ENCODE measurements at regions not wholly inside any gene's neighbourhood (a gene's known extent, or its start where the extent isn't known, plus 50 kb on each side); places are given as distances from the start of the nearest gene placed in this dataset.
A peak's percentile ranks its signal among the peaks of the same experiment; 100 is the strongest.

DNA sequence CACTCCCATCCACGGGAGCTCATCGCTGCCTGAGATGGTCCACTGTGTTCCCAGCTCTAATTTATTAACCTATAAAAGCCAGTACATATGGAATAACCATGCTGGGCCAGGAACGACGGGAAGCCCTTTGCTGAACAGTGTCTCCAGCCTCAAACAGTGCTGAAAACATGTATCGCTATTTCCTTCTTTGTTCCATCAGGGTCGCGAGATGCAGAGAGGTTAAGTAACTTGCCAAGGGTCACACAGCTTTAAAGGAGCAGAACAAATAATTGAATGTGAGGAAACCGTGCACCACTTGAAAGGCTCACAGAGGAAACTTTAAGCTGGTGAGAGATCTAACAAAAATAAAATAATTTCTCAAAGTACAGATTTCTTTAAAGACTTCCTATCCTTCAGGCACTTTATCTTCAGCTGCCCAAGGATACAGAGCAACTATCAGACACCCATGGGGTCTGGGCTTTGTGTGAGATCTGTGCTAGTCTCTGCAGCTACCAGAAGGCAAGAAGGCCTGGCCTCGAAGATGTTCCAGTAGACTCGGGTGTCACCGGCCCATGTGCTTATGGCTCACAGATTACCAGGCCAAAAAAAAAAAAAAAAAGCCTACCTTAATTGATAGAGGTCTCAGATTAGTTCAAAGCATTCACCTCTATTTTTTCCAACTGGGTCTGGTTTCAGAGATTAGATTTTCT is 207.8 kb upstream of the FOXF1 start:
- no peak for TF ChIP-seq JUND (IDR thresholded peaks at IDR 0.05; ENCODE audit: low read depth)
- in situ Hi-C loops (cut with HindIII; ENCODE audit: low pct_unique_long_range_greater_than_20kb, low sequenced_read_pairs) = no loop called here
- no peak for DNase-seq (ENCODE audit: low read depth in 1 of 2, low spot score in 1 of 2)

DNA sequence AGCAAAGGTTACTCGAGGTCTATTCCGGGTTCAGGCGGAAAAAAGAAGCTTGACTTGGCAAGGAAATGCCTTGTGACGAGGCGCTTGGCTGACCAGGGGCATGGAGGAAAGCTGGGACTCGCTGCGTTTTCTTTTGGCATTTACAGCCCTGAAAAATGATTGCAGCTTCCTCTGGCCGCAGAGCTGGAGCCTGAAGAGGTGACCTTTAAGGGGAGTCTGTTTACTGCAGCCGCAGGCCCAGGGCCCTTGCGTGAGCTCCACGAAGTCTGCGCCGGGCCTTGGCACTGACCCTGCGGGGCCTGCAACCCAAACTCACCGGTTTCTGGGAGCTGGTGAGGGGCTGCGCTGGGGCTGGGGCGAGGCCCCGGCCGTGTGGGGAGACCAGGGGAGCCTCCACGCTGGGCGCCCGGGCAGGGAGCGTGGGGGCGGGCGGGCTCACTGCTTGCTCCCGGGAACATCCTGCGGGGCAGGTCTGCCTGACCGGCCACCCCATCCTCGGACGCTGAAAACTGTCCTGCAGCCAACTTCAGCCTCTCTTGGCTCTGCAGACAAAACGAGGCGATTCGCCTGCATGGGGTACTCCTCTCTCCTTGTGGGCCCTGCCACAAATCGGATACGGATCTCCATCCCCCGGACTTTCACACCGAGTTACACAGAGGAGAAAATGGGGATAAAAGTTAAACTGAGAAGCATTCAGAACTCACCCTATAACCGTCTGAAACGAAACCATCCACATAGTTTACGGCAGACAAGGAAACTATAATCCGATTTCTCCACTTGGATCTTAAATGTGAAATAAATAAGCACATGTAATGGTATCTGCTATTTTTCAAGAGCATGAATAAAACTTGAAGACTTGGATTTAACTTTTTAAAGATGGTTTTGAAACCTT is 206.3 kb upstream of the FOXF1 start:
- TF ChIP-seq JUND (IDR thresholded peaks at IDR 0.05; ENCODE audit: low read depth) = no peak
- no peak for DNase-seq (ENCODE audit: low read depth in 1 of 2, low spot score in 1 of 2)
- in situ Hi-C loops (cut with HindIII; ENCODE audit: low pct_unique_long_range_greater_than_20kb, low sequenced_read_pairs) = no loop called here

DNA sequence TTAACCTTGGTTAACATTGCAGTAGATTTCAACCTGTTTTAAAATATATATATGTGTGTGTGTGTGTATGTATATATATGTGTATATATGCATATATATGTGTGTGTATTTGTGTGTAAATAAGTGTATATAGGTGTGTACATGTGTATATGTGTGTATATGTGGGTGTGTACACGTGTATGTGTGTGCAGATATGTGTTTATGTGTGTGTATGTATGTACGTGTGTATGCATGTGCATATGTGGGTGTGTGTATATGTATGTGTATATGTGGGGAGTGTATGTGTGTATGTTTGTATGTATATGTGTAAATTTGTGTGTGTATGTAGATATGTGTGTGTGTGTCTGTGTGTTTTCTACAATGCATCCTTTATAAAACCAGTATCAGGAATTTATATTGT is 205.5 kb upstream of the FOXF1 start:
- in situ Hi-C loops (cut with HindIII; ENCODE audit: low pct_unique_long_range_greater_than_20kb, low sequenced_read_pairs) = no loop called here
- no peak for TF ChIP-seq JUND (IDR thresholded peaks at IDR 0.05; ENCODE audit: low read depth)
- DNase-seq (ENCODE audit: low read depth in 1 of 2, low spot score in 1 of 2) = no peak

DNA sequence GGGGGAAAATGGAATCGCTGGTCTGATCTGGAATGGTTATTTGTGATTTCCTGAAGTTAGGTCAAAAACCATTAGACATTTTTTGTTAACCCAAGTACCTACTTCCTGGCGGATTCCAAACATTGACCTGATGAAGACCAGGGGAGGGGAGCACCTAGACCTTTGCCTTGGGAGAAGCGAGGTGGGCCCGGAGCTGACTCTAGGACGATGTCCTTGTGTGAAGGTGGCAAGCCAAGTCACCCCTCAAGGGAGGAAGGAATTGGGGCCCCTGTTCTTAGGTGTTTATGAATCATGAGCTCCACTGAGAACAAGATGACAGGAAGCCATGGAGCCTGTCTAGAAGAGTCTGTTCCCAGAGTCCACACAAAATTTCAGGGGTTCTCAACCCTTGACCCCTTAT is 204.9 kb upstream of the FOXF1 start:
- no peak for DNase-seq (ENCODE audit: low read depth in 1 of 2, low spot score in 1 of 2)
- in situ Hi-C loops (cut with HindIII; ENCODE audit: low pct_unique_long_range_greater_than_20kb, low sequenced_read_pairs) = no loop called here
- no peak for TF ChIP-seq JUND (IDR thresholded peaks at IDR 0.05; ENCODE audit: low read depth)

DNA sequence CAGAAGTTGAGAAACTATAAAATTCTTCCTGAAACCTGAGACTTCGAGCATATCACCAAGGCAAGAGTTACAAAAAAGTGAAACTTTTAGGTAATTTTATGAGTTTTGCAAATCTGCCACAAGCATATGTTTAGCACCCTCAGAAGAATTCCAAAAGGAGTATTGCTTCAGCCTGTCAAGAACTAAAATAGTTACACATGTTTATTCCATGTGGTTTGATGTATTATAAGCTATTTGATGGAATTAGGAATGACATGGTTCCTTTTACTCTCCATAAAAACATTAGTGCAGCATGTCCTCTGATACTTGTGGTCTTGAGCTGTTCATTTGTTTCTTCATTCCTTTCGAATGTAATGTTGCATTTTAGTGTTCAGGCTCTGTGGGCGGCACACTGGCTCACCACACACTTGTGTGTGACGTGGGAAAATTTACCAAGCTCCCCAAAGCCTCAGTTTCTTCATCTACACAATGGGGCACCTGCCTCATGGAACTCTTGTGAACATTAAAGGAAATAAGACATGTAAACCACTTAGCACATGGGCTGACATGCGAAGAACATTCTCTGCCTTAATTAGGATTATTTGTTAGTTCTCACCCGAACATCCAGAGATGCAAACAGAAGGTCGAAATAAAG is 204.2 kb upstream of the FOXF1 start:
- no peak for DNase-seq (ENCODE audit: low read depth in 1 of 2, low spot score in 1 of 2)
- TF ChIP-seq JUND (IDR thresholded peaks at IDR 0.05; ENCODE audit: low read depth) = no peak
- in situ Hi-C loops (cut with HindIII; ENCODE audit: low pct_unique_long_range_greater_than_20kb, low sequenced_read_pairs) = no loop called here

GRCh38 chr16:86306811-86307513 is 203.4 kb upstream of the FOXF1 start:
- in situ Hi-C loops (cut with HindIII; ENCODE audit: low pct_unique_long_range_greater_than_20kb, low sequenced_read_pairs) = no loop called here
- DNase-seq (ENCODE audit: low read depth in 1 of 2, low spot score in 1 of 2) = no peak
- TF ChIP-seq JUND (IDR thresholded peaks at IDR 0.05; ENCODE audit: low read depth) = no peak

DNA sequence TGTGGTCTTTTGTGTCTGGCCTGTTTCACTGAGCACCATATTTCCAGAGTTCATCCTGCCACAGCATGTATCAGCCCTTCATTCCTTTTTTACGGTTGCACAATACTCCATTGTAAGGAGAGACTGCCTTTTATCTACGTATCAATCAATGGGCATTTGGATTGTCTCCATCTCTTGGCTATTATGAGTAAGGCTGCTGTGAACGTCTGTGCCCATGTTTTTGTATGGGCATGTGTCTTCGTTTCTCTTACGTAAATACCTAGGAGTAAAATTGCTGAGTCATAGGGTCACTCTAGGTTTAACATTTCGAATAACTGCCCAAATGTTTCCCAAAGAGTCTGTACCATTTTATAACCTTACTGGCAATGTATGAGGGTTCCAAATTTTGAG is 202.8 kb upstream of the FOXF1 start:
- DNase-seq (ENCODE audit: low read depth in 1 of 2, low spot score in 1 of 2) = peak in 1 of 2 experiments; percentile 74
- in situ Hi-C loops (cut with HindIII; ENCODE audit: low pct_unique_long_range_greater_than_20kb, low sequenced_read_pairs) = no loop called here

DNA sequence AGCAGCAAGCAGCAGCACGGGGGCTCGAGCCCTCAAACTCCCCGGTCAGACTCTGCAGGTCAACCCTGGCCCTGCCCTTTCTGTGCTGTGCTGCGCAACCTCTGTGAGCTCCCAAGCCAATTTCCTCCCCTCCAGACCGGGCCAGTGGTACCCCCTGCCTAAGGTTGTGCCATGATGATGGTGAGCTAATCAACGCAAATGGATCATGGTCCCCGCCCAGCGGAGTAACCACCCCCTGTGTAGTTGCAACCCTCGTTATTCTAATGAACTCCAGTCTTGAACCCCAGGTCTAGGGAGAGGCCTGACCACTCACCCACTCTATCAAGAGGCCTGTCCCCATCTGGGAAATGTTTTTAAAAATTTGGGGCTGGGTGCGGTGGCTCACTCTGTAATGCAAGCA is 201.8 kb upstream of the FOXF1 start:
- no peak for DNase-seq (ENCODE audit: low read depth in 1 of 2, low spot score in 1 of 2)
- in situ Hi-C loops (cut with HindIII; ENCODE audit: low pct_unique_long_range_greater_than_20kb, low sequenced_read_pairs) = no loop called here
- no peak for TF ChIP-seq JUND (IDR thresholded peaks at IDR 0.05; ENCODE audit: low read depth)

More for the DNA sequence above, 202.8 kb upstream of the FOXF1 start:
- TF ChIP-seq JUND (IDR thresholded peaks at IDR 0.05; ENCODE audit: low read depth) = no peak

GRCh38 chr16:86313631-86314030 is 196.7 kb upstream of the FOXF1 start:
- no peak for TF ChIP-seq JUND (IDR thresholded peaks at IDR 0.05; ENCODE audit: low read depth)
- in situ Hi-C loops (cut with HindIII; ENCODE audit: low pct_unique_long_range_greater_than_20kb, low sequenced_read_pairs) = no loop called here

GRCh38 chr16:86314402-86315025 is 195.8 kb upstream of the FOXF1 start:
- TF ChIP-seq JUND (IDR thresholded peaks at IDR 0.05; ENCODE audit: low read depth) = no peak
- in situ Hi-C loops (cut with HindIII; ENCODE audit: low pct_unique_long_range_greater_than_20kb, low sequenced_read_pairs) = no loop called here
- no peak for DNase-seq (ENCODE audit: low read depth in 1 of 2, low spot score in 1 of 2)

More at GRCh38 chr16:86313631-86314030, 196.7 kb upstream of the FOXF1 start:
- DNase-seq (ENCODE audit: low read depth in 1 of 2, low spot score in 1 of 2) = no peak

DNA sequence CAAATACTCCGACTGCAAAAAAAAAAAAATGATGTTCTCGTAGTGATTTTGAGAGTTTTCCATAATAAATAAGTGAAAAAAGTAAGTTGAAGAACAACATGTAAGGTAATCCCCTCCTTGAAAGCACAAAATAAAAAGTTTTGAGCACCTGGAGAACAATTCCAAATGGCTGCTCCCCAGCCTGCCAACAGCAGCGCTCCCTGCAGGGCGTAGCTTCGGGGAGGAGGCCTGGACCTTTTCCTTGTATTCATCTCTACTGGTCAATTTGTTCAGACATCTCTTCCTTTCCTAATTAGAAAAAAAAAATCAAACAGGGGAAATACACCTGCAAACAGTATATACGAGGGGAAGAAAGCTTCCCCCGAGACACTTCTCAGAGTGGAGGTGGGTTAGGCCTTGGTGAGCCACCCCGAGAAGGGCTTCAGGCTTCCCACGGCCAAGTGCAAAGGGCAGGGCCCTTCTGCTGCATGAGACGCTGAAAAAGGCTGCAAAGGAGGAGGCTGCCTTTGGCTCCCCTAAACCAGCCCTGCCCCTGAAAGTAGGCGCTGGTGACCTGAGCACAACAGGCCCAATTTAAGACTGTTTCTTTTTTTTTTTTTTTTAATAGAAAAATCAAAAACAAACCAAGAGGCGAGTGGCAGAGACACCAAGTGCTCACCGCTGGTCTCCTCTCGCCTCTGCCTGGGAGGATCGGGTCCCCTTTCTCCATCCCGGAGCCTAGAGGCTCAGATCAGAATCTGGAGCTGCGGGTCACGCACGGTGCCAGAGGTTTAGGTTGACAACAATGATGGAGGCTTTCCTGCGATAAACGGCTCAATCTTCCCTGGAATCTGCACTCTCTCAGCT is 193.1 kb upstream of the FOXF1 start:
- no peak for TF ChIP-seq JUND (IDR thresholded peaks at IDR 0.05; ENCODE audit: low read depth)
- in situ Hi-C loops (cut with HindIII; ENCODE audit: low pct_unique_long_range_greater_than_20kb, low sequenced_read_pairs) = no loop called here
- no peak for DNase-seq (ENCODE audit: low read depth in 1 of 2, low spot score in 1 of 2)
